A673 (cell line): ENCODE measurements at regions not wholly inside any gene's neighbourhood (a gene's known extent, or its start where the extent isn't known, plus 50 kb on each side); places are given as distances from the start of the nearest gene placed in this dataset.

ENCODE experiments used
- BruUV-seq: library from RNA; stranded (reverse); fragments of 400-500 nt; replicated peaks from 2 replicates; lab custom pipeline; 2021; lab: Mats Ljungman, UMichigan
- CTCF ChIA-PET: fragments of 300-600 bp; sonication (Branson Sonifier 250); formaldehyde crosslinking; loops from one replicate; lab custom pipeline; 2022; ENCODE audit warnings: antibody characterized with exemption; lab: Charles Lee
- POLR2A ChIA-PET: fragments of 300-600 bp; sonication (Branson Sonifier 250); formaldehyde crosslinking; loops from one replicate; lab custom pipeline; 2022; ENCODE audit warnings: antibody characterized with exemption; ENCODE audit not compliant: low non-redundant PET; lab: Charles Lee
- DNase-seq: peaks from one replicate; pipeline ENCODE4 v3.0.0-alpha.2; 2015; ENCODE audit warnings: low spot score
- H3K27ac ChIP-seq: fragments of 200-600 bp; sonication (generic); 2 replicates; pipeline ENCODE4 v1.5.1; 2016; ENCODE audit warnings: mixed run types, low read depth, mild to moderate bottlenecking, mixed read lengths, antibody characterized with exemption, low read length; ENCODE audit not compliant: poor library complexity, severe bottlenecking
- H3K27me3 ChIP-seq: fragments of 200-600 bp; sonication (generic); replicated peaks from 2 replicates; pipeline ENCODE4 v1.6.1; 2017; ENCODE audit warnings: mixed run types, low read depth, mild to moderate bottlenecking, mixed read lengths, antibody characterized with exemption, low read length; ENCODE audit not compliant: insufficient read depth, poor library complexity
- H3K36me3 ChIP-seq: fragments of 200-600 bp; sonication (generic); 2 replicates; pipeline ENCODE4 v1.6.1; 2016; ENCODE audit warnings: mixed run types, mild to moderate bottlenecking, mixed read lengths, antibody characterized with exemption, low read length; ENCODE audit not compliant: insufficient read depth, poor library complexity, severe bottlenecking
- H3K4me1 ChIP-seq: fragments of 200-600 bp; sonication (generic); 2 replicates; pipeline ENCODE4 v1.6.1; 2017; ENCODE audit warnings: mixed run types, mild to moderate bottlenecking, mixed read lengths, antibody characterized with exemption, low read length; ENCODE audit not compliant: insufficient read depth, poor library complexity, severe bottlenecking
- H3K4me3 ChIP-seq: fragments of 200-600 bp; sonication (generic); 2 replicates; pipeline ENCODE4 v1.5.1; 2016; ENCODE audit warnings: low read depth, mixed run types, mild to moderate bottlenecking, mixed read lengths, low read length; ENCODE audit not compliant: poor library complexity, severe bottlenecking
- H3K9me3 ChIP-seq: fragments of 200-600 bp; sonication (generic); 2 replicates; pipeline ENCODE4 v1.6.1; 2016; ENCODE audit warnings: mixed run types, low read depth, mild to moderate bottlenecking, mixed read lengths, antibody characterized with exemption, low read length; ENCODE audit not compliant: poor library complexity, severe bottlenecking
- CTCF ChIP-seq: fragments of 300-800, 200-600 bp; sonication (generic); conservative IDR thresholded peaks from 2 replicates; pipeline ENCODE4 v1.5.1; 2017; ENCODE audit warnings: low read depth, mild to moderate bottlenecking, antibody characterized with exemption, low read length, moderate library complexity, mixed read lengths
- EZH2 ChIP-seq: fragments of 200-600 bp; sonication (generic); IDR thresholded peaks from 2 replicates; pipeline ENCODE4 v1.6.1; 2017; ENCODE audit warnings: borderline replicate concordance, low read depth, mild to moderate bottlenecking, mixed read lengths, antibody characterized with exemption, low read length; ENCODE audit not compliant: poor library complexity, severe bottlenecking
- intact Hi-C: fragments of 100-400 bp; cut with micrococcal nuclease; formaldehyde crosslinking; loops from one replicate; pipeline ENCODE4 v1.10.0; 2022; ENCODE audit not compliant: unreplicated experiment

GRCh38 chr12:116465407-116465806, 93.8 kb upstream of the MAP1LC3B2 start:
- no peak for DNase-seq
- Histone ChIP-seq H3K4me3 (no peak overlapping the region), H3K27me3 (no peaks in the 10 kb centered on the region), H3K36me3 (no peaks in the 10 kb centered on the region), H3K27ac (no peak overlapping the region), H3K9me3 (no peaks in the 10 kb centered on the region), H3K4me1 (no peaks in the 10 kb centered on the region)
- CTCF ChIA-PET, result no interaction called here
- intact Hi-C loops, result no loop called here
- no peak for TF ChIP-seq EZH2
- TF ChIP-seq CTCF, result no peak
- BruUV-seq, result no TSS peak
- POLR2A ChIA-PET, result no interaction called here

GRCh38 chr12:116465856-116466255, 93.3 kb upstream of the MAP1LC3B2 start:
- TF ChIP-seq EZH2, result no peak
- no peak for TF ChIP-seq CTCF
- Histone ChIP-seq H3K27me3 (no peaks in the 10 kb centered on the region), H3K36me3 (no peaks in the 10 kb centered on the region), H3K9me3 (no peaks in the 10 kb centered on the region), H3K27ac (no peak overlapping the region), H3K4me1 (no peaks in the 10 kb centered on the region), H3K4me3 (no peak overlapping the region)
- ChIA-PET POLR2A (no interaction called here), CTCF (no interaction called here)
- DNase-seq, result no peak
- intact Hi-C loops, result no loop called here
- no TSS peak for BruUV-seq

GRCh38 chr12:116466536-116466935, 92.6 kb upstream of the MAP1LC3B2 start:
- no peaks in the 10 kb centered on the region for H3K27me3 ChIP-seq
- H3K4me1 ChIP-seq, result no peaks in the 10 kb centered on the region
- H3K4me3 ChIP-seq, result no peak overlapping the region
- DNase-seq, result no peak
- TF ChIP-seq EZH2 (no peak), CTCF (no peak)
- no peaks in the 10 kb centered on the region for H3K36me3 ChIP-seq
- BruUV-seq, result no TSS peak
- intact Hi-C loops, result no loop called here
- no peaks in the 10 kb centered on the region for H3K9me3 ChIP-seq
- CTCF ChIA-PET, result no interaction called here
- no peak overlapping the region for H3K27ac ChIP-seq
- POLR2A ChIA-PET, result no interaction called here
